Prostate gland (tissue), 2 donors: ENCODE measurements at regions not wholly inside any gene's neighbourhood (a gene's known extent, or its start where the extent isn't known, plus 50 kb on each side); places are given as distances from the start of the nearest gene placed in this dataset.

Experiments
- DNase-seq: peaks from one replicate; pipeline ENCODE4 v3.0.0-alpha.2; 2019; ENCODE audit warnings: low spot score
- H3K27ac ChIP-seq, 2 donors: fragments of 200-600 bp; sonication (generic); 2 replicates each; pipeline ENCODE4 v1.5.1; 2017 to 2019
- H3K27me3 ChIP-seq: fragments of 200-600 bp; sonication (generic); replicated peaks from 2 replicates; pipeline ENCODE4 v1.5.1; 2019; ENCODE audit not compliant: insufficient read depth
- H3K36me3 ChIP-seq, 2 donors: fragments of 200-600 bp; sonication (generic); 1 replicate in 1 of 2; 2 replicates in 1 of 2; pipeline versions ENCODE4 v1.5.1 to v1.8.1; 2017 to 2019
- H3K4me1 ChIP-seq: fragments of 200-600 bp; sonication (generic); replicated peaks from 2 replicates; pipeline ENCODE4 v1.5.1; 2019
- H3K4me3 ChIP-seq, 2 donors: fragments of 200-600 bp; sonication (generic); 2 replicates each; pipeline ENCODE4 v1.5.1; 2017 to 2019
- H3K9me3 ChIP-seq: fragments of 200-600 bp; sonication (generic); 2 replicates; pipeline ENCODE4 v1.5.1; 2017
- CTCF ChIP-seq, 4 experiments: fragments of 200-600 bp in 2 of 4; fragments of 450-650 bp in 2 of 4; sonication (generic) in 2 of 4; IDR thresholded peaks; 1 replicate in 3 of 4; 2 replicates in 1 of 4; pipeline ENCODE4 v1.5.1; 2016 to 2019; ENCODE audit warnings: antibody characterized with exemption in 4 of 4, mild to moderate bottlenecking in 2 of 4, moderate library complexity in 2 of 4
- POLR2A ChIP-seq: fragments of 450-650 bp; IDR thresholded peaks from one replicate; pipeline ENCODE4 v1.6.1; 2016; ENCODE audit warnings: antibody characterized with exemption, mild to moderate bottlenecking
- POLR2AphosphoS5 ChIP-seq: sonication (generic); formaldehyde crosslinking; IDR thresholded peaks from one replicate; pipeline ENCODE4 v1.6.1; 2017; ENCODE audit warnings: antibody characterized with exemption
- WGBS: methylation state at CpG from one replicate; pipeline ENCODE4 v1.1.5; 2018; 5-methylcytosine and 5-hydroxymethylcytosine counted together
- intact Hi-C: fragments of 100-400 bp; cut with DNase I; formaldehyde crosslinking; loops from one replicate; pipeline ENCODE4 v1.14.2; 2022

GRCh38 chr11:8332196-8332595, 68.5 kb upstream of the LMO1 start:
- Histone ChIP-seq H3K27me3 (no peaks in the 10 kb centered on the region), H3K4me3 (no peak overlapping the region), H3K36me3 (no peaks in the 10 kb centered on the region), H3K9me3 (no peaks in the 10 kb centered on the region), H3K4me1 (no peaks in the 10 kb centered on the region), H3K27ac (no peak overlapping the region)
- intact Hi-C loops: no loop called here
- DNase-seq: no peak
- 76% methylated on average over 4 of the region's 4 CpGs for WGBS
- TF ChIP-seq CTCF (IDR thresholded peaks at IDR 0.05): no peak
- TF ChIP-seq POLR2A: no peak
- no peak for TF ChIP-seq POLR2AphosphoS5

GRCh38 chr11:8331767-8332166, 68.1 kb upstream of the LMO1 start:
- TF ChIP-seq POLR2A: no peak
- 90% methylated on average over 3 of the region's 3 CpGs for WGBS
- Histone ChIP-seq H3K27ac (no peak overlapping the region), H3K9me3 (no peaks in the 10 kb centered on the region), H3K27me3 (no peaks in the 10 kb centered on the region), H3K36me3 (no peaks in the 10 kb centered on the region), H3K4me3 (no peak overlapping the region), H3K4me1 (no peaks in the 10 kb centered on the region)
- DNase-seq: no peak
- intact Hi-C loops: no loop called here

- WGBS: 71% methylated on average over 6 of the region's 6 CpGs
- intact Hi-C loops: no loop called here
- TF ChIP-seq POLR2AphosphoS5 (no peak), CTCF (IDR thresholded peaks at IDR 0.05) (no peak), POLR2A (no peak)
- H3K36me3 ChIP-seq: no peaks in the 10 kb centered on the region
- no peaks in the 10 kb centered on the region for H3K9me3 ChIP-seq
- no peaks in the 10 kb centered on the region for H3K4me1 ChIP-seq
- DNase-seq: no peak
- H3K4me3 ChIP-seq: no peak overlapping the region
- no peak overlapping the region for H3K27ac ChIP-seq
- H3K27me3 ChIP-seq: no peaks in the 10 kb centered on the region
These were observed 67.2 kb upstream of the LMO1 start for GRCh38 chr11:8330896-8331295.

- Histone ChIP-seq H3K4me1 (no peaks in the 10 kb centered on the region), H3K27ac (no peak overlapping the region), H3K36me3 (no peaks in the 10 kb centered on the region), H3K27me3 (no peaks in the 10 kb centered on the region), H3K4me3 (no peak overlapping the region), H3K9me3 (no peaks in the 10 kb centered on the region)
- 37% methylated on average over 10 of the region's 10 CpGs for WGBS
- intact Hi-C loops: no loop called here
- TF ChIP-seq CTCF (IDR thresholded peaks at IDR 0.05) (no peak), POLR2A (no peak), POLR2AphosphoS5 (no peak)
- no peak for DNase-seq
These were observed 66.7 kb upstream of the LMO1 start for GRCh38 chr11:8330404-8330803.

GRCh38 chr11:8329847-8330361, 66.2 kb upstream of the LMO1 start:
- Histone ChIP-seq H3K9me3 (no peaks in the 10 kb centered on the region), H3K27ac (no peak overlapping the region), H3K27me3 (no peaks in the 10 kb centered on the region), H3K4me3 (no peak overlapping the region), H3K36me3 (no peaks in the 10 kb centered on the region), H3K4me1 (no peaks in the 10 kb centered on the region)
- TF ChIP-seq POLR2A (no peak), POLR2AphosphoS5 (no peak), CTCF (IDR thresholded peaks at IDR 0.05) (no peak)
- 61% methylated on average over 17 of the region's 17 CpGs for WGBS
- no peak for DNase-seq
- intact Hi-C loops: loop anchor here (5.0 kb wide), 1 partner anchor 232 kb away; no protein-coding TSS in a partner anchor
